ENCODE measurements at regions not wholly inside any gene's neighbourhood (a gene's known extent, or its start where the extent isn't known, plus 50 kb on each side); places are given as distances from the start of the nearest gene placed in this dataset.

DNA sequence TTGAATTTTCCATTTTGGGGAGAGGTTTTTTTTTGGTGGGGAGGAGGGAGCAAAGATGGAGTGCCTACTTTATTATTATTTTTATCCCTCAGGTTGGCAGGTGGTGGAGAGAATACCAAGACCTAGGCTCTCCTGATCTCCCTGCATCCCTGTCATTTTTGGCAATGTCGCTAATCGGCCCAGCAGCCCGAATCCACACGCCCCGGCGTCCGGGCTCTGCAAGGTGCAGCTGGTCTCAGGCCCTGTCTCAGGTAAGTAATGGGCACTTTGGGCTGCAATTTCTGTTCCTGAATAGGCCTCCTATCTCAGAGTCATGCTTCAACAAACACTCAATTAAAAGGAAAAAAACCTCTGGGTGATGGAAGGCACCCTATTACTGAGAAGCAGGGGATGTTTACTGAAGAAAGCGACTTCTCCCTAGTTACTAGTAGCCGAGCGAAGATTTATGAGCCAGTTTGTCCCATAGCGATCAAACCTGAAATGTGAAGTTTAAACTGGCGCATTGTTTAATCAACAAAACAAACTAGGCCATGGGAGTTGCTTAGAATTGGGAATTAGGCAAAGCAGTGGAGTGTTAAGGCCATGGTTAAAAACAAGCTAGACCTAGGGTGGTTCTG is 137.8 kb downstream of the RWDD3 start:
- Histone ChIP-seq H3K27ac (ENCODE audit: low read length) (no peak overlapping the region), H3K4me3 (ENCODE audit: low read length) (no peak overlapping the region), H3K4me1 (ENCODE audit: insufficient read depth, low read length) (no peaks in the 10 kb centered on the region), H3K9ac (ENCODE audit: low read depth, low read length) (no peak overlapping the region), H3K9me3 (ENCODE audit: insufficient read depth, low read depth, low read length) (no peaks in the 10 kb centered on the region), H3K36me3 (ENCODE audit: insufficient read depth, low read depth, low read length) (no peaks in the 10 kb centered on the region), H3K27me3 (ENCODE audit: insufficient read depth, low read length) (no peaks in the 10 kb centered on the region)

DNA sequence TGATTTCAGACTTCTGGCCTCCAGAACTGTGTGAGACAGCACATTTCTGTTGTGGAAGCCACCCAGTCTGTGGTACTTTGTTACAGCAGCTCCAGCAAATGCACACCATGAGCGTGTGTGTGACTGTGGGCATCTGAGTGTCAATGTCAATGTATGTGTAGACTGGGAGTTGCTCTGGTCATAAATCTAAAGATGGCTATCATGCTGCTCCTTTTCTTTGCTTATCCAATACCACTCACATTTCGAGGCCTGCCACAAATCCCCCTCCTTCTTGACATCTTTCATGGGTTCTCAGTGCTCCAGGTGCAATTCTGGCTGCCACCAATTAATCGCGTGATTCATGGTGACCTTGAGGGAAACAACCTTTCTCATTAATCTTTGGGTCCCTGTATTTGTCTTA is 141.2 kb downstream of the RWDD3 start:
- no peaks in the 10 kb centered on the region for H3K36me3 ChIP-seq (ENCODE audit: insufficient read depth, low read depth, low read length)
- no peak overlapping the region for H3K27ac ChIP-seq (ENCODE audit: low read length)

DNA sequence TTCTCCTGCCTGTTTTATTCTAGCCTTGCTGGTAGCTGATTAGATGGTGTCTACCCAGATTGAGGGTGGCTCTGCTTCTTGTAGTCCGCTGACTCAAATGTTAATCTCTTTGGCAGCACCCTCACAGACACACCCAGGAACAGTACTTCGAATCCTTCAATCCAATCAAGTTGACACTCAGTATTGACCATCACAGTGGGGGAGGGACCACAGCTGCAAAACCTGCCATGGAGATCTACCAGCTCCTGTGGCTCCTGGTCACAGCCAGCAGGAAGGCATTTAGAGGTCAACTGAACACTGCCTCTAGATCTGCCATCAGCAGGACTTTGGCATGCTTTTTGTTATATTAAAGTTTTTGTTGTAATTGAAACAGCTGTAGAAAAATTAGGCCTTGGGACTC is 146.9 kb downstream of the RWDD3 start:
- no peaks in the 10 kb centered on the region for H3K4me1 ChIP-seq (ENCODE audit: insufficient read depth, low read length)
- H3K27ac ChIP-seq (ENCODE audit: low read length), result no peak overlapping the region
- no peaks in the 10 kb centered on the region for H3K36me3 ChIP-seq (ENCODE audit: insufficient read depth, low read depth, low read length)
- H3K9ac ChIP-seq (ENCODE audit: low read depth, low read length), result no peak overlapping the region
- no peak overlapping the region for H3K4me3 ChIP-seq (ENCODE audit: low read length)
- H3K27me3 ChIP-seq (ENCODE audit: insufficient read depth, low read length), result no peaks in the 10 kb centered on the region
- no peaks in the 10 kb centered on the region for H3K9me3 ChIP-seq (ENCODE audit: insufficient read depth, low read depth, low read length)

More for the DNA sequence above, 141.2 kb downstream of the RWDD3 start:
- H3K9me3 ChIP-seq (ENCODE audit: insufficient read depth, low read depth, low read length), result no peaks in the 10 kb centered on the region
- no peak overlapping the region for H3K4me3 ChIP-seq (ENCODE audit: low read length)
- H3K4me1 ChIP-seq (ENCODE audit: insufficient read depth, low read length), result no peaks in the 10 kb centered on the region
- no peak overlapping the region for H3K9ac ChIP-seq (ENCODE audit: low read depth, low read length)
- no peaks in the 10 kb centered on the region for H3K27me3 ChIP-seq (ENCODE audit: insufficient read depth, low read length)

DNA sequence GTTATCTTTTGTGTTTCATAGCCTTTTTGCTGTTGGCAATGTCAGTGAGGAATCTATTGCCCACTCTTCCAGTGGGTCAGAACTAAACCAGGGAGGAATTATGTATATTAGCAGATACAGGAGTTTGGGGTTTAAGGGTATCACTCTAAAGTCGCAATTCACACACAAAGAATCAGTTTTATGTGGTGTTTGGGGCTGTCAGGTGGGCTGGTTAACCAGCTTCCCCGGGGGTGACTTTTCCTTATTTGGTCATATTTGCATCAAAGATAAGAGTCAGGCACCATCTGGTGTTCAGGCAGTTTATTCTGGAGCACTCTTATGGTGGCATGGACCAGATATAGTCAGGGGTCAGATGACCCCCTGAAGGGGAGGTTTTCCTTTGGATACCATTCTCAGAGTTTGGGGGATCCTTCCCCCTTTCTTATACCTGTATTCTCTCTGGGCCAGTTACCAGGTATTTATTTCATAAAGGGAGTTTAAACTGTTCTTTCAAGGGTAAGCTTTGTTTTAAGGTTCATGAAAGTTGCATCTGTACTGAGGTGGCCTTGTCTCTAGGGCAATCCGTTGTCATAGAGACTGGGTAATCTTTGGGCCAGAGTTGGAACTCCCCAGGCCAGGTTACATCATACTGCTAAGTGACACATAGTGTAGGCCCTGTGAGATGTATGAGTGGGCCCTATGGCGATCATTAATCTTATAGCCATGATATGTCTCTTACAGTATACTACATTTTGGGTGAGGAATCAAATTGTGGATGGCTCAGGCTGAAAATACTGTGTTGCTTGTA is 148.2 kb downstream of the RWDD3 start:
- Histone ChIP-seq H3K27ac (ENCODE audit: low read length) (no peak overlapping the region), H3K4me3 (ENCODE audit: low read length) (no peak overlapping the region), H3K36me3 (ENCODE audit: insufficient read depth, low read depth, low read length) (no peaks in the 10 kb centered on the region), H3K4me1 (ENCODE audit: insufficient read depth, low read length) (no peaks in the 10 kb centered on the region), H3K27me3 (ENCODE audit: insufficient read depth, low read length) (no peaks in the 10 kb centered on the region), H3K9ac (ENCODE audit: low read depth, low read length) (no peak overlapping the region), H3K9me3 (ENCODE audit: insufficient read depth, low read depth, low read length) (no peaks in the 10 kb centered on the region)

DNA sequence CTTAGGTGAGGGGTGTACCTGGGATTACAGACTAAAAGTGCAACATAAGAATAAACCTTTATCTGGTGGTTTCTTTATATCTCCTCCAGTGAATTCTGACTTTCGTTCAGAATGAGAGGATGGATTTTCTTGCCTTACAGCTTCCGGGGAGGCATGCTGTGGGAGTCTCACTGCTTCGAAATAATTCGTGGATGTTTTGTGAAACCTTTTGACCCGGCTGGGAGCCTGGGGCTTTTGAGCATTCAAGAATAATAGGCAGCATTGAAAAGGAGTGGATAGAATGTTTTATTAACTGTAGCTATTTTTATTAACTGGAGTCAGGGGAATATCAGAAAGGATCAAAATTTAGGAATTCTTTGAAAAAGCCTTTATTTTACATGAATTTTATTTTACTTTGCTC is 149.1 kb downstream of the RWDD3 start:
- H3K4me1 ChIP-seq (ENCODE audit: insufficient read depth, low read length), result no peaks in the 10 kb centered on the region
- H3K27ac ChIP-seq (ENCODE audit: low read length), result no peak overlapping the region
- no peak overlapping the region for H3K4me3 ChIP-seq (ENCODE audit: low read length)
- H3K36me3 ChIP-seq (ENCODE audit: insufficient read depth, low read depth, low read length), result no peaks in the 10 kb centered on the region
- H3K9ac ChIP-seq (ENCODE audit: low read depth, low read length), result no peak overlapping the region
- no peaks in the 10 kb centered on the region for H3K9me3 ChIP-seq (ENCODE audit: insufficient read depth, low read depth, low read length)
- H3K27me3 ChIP-seq (ENCODE audit: insufficient read depth, low read length), result no peaks in the 10 kb centered on the region

DNA sequence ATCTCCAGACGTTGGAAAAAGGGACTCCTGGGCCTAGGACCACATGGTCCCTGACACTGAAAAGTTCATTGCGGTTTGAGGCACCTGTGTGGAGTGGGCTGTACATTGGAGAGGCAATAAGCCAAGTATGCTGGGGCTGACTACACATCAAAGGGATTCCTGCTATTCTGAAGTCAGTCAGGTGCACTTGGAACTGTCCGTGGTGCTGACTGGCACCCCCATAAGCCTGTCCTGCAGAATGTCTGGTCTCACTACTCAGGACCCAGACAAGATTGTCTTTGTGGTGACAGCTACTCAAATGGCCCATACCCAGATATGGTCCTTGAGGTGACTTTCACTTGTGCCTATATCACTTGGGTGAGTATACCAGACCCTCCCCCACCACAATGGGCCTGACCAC is 150.6 kb downstream of the RWDD3 start:
- H3K4me1 ChIP-seq (ENCODE audit: insufficient read depth, low read length), result no peaks in the 10 kb centered on the region
- H3K9ac ChIP-seq (ENCODE audit: low read depth, low read length), result no peak overlapping the region
- no peak overlapping the region for H3K27ac ChIP-seq (ENCODE audit: low read length)
- no peaks in the 10 kb centered on the region for H3K9me3 ChIP-seq (ENCODE audit: insufficient read depth, low read depth, low read length)
- H3K27me3 ChIP-seq (ENCODE audit: insufficient read depth, low read length), result no peaks in the 10 kb centered on the region
- H3K36me3 ChIP-seq (ENCODE audit: insufficient read depth, low read depth, low read length), result no peaks in the 10 kb centered on the region
- no peak overlapping the region for H3K4me3 ChIP-seq (ENCODE audit: low read length)

DNA sequence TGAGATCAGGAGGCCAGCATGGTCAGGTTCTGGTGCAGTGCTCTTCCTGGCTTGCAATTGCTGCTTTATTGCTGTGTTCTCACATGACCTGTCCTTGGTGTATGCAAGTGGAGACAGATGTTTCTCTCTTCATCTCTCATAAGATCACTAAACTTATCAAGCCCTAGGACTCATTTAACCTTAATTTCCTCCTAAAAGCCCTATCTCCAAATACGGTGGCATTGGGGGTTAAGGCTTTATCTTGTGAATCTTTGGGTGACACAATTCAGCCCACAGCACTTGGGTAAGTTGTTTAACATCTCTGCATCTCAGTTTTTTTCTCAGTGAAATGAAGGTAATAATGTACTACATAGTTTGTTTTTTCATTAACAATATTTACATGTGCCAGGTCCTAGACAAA is 152.4 kb downstream of the RWDD3 start:
- H3K9ac ChIP-seq (ENCODE audit: low read depth, low read length), result no peak overlapping the region
- no peaks in the 10 kb centered on the region for H3K9me3 ChIP-seq (ENCODE audit: insufficient read depth, low read depth, low read length)
- no peaks in the 10 kb centered on the region for H3K36me3 ChIP-seq (ENCODE audit: insufficient read depth, low read depth, low read length)
- no peak overlapping the region for H3K27ac ChIP-seq (ENCODE audit: low read length)
- no peaks in the 10 kb centered on the region for H3K27me3 ChIP-seq (ENCODE audit: insufficient read depth, low read length)
- H3K4me1 ChIP-seq (ENCODE audit: insufficient read depth, low read length), result no peaks in the 10 kb centered on the region
- no peak overlapping the region for H3K4me3 ChIP-seq (ENCODE audit: low read length)

DNA sequence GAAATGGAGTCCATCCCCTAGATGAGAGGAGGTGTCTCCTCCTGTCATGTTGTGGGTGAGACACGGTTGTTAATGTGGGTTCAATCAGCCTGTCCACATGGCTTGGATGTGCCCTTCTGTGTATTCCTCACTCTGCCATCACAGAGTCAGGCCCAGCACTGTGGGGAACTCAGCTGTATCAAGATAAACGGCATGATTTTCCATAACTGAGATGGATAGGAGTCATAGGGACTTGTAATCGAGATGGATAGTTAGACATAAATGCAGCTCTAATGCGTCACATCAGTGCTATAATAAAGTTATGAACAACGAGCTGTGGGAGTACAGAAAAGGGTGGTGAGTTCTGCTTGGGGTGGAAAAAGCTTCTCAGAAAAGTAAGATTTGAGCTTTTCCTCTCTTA is 152.9 kb downstream of the RWDD3 start:
- no peak overlapping the region for H3K27ac ChIP-seq (ENCODE audit: low read length)
- no peak overlapping the region for H3K4me3 ChIP-seq (ENCODE audit: low read length)
- no peaks in the 10 kb centered on the region for H3K27me3 ChIP-seq (ENCODE audit: insufficient read depth, low read length)
- no peaks in the 10 kb centered on the region for H3K9me3 ChIP-seq (ENCODE audit: insufficient read depth, low read depth, low read length)
- H3K36me3 ChIP-seq (ENCODE audit: insufficient read depth, low read depth, low read length), result no peaks in the 10 kb centered on the region
- no peaks in the 10 kb centered on the region for H3K4me1 ChIP-seq (ENCODE audit: insufficient read depth, low read length)
- no peak overlapping the region for H3K9ac ChIP-seq (ENCODE audit: low read depth, low read length)

DNA sequence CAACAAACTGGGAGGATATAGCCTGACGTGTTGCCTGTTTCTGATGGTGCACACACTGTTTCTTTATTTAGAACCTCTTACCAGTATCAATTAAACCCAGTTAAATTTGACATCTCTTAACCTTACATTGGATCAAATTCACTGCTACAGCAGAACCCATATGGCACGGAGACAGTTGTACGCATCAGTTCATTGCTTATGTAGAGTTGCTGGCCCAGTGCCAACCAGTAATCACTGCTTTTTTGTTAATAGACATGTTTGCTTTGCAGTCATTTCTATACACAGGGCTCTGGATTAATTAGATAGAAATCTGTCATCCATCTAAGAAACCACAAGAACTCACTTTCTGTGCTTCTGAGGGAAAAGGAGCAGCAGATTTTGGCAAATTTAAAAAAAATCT is 154.0 kb downstream of the RWDD3 start:
- H3K27me3 ChIP-seq (ENCODE audit: insufficient read depth, low read length), result no peaks in the 10 kb centered on the region
- H3K36me3 ChIP-seq (ENCODE audit: insufficient read depth, low read depth, low read length), result no peaks in the 10 kb centered on the region
- no peaks in the 10 kb centered on the region for H3K4me1 ChIP-seq (ENCODE audit: insufficient read depth, low read length)

DNA sequence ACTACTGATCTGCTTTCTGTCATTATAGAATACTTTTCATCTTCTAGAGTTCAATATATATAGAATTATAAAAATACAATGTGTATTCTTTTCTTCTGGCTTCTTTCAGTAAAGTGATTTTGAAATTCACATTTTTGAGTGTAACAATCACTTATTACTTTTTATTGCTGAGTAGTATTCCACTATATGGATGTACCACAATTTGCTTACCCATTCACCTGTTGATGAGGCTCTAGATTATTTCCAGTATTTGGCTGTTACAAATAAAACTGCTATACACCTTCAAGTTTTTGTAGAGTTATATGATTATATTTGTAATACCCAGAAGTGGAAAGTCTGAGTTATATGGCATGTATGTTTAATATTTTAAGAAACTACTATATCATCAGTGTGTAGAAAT is 159.4 kb downstream of the RWDD3 start:
- Histone ChIP-seq H3K27ac (ENCODE audit: low read length) (no peak overlapping the region), H3K9ac (ENCODE audit: low read depth, low read length) (no peak overlapping the region), H3K9me3 (ENCODE audit: insufficient read depth, low read depth, low read length) (0 out of 2 replicates have a peak, but pooled peaks cover 4% of the 10 kb centered on the region), H3K27me3 (ENCODE audit: insufficient read depth, low read length) (no peaks in the 10 kb centered on the region), H3K4me1 (ENCODE audit: insufficient read depth, low read length) (no peaks in the 10 kb centered on the region), H3K4me3 (ENCODE audit: low read length) (no peak overlapping the region), H3K36me3 (ENCODE audit: insufficient read depth, low read depth, low read length) (no peaks in the 10 kb centered on the region)

More for the DNA sequence above, 154.0 kb downstream of the RWDD3 start:
- no peak overlapping the region for H3K27ac ChIP-seq (ENCODE audit: low read length)
- H3K4me3 ChIP-seq (ENCODE audit: low read length), result no peak overlapping the region
- no peak overlapping the region for H3K9ac ChIP-seq (ENCODE audit: low read depth, low read length)
- H3K9me3 ChIP-seq (ENCODE audit: insufficient read depth, low read depth, low read length), result no peaks in the 10 kb centered on the region

DNA sequence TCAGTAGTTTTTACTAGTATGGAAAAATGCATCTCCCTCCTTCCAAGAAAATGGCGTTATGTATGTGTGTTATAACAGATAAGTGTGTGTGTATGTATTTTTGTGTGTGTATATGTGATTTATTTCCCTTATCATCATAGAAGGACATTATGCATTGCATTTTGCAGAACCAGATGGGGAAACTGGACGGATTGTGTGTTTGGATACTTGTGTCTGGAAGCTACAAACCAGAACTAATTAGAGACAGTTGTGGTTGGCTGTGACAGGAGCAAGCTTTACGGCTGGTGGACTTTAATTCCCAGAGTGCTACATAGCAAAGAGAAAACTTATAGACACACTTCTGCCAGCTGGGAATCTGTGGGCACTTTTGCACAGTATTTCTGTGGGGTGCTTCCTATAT is 162.5 kb downstream of the RWDD3 start:
- Histone ChIP-seq H3K36me3 (ENCODE audit: insufficient read depth, low read depth, low read length) (no peaks in the 10 kb centered on the region), H3K4me1 (ENCODE audit: insufficient read depth, low read length) (no peaks in the 10 kb centered on the region), H3K4me3 (ENCODE audit: low read length) (no peak overlapping the region), H3K9ac (ENCODE audit: low read depth, low read length) (no peak overlapping the region), H3K27ac (ENCODE audit: low read length) (no peak overlapping the region), H3K9me3 (ENCODE audit: insufficient read depth, low read depth, low read length) (0 out of 2 replicates have a peak, but pooled peaks cover 4% of the 10 kb centered on the region), H3K27me3 (ENCODE audit: insufficient read depth, low read length) (no peaks in the 10 kb centered on the region)

DNA sequence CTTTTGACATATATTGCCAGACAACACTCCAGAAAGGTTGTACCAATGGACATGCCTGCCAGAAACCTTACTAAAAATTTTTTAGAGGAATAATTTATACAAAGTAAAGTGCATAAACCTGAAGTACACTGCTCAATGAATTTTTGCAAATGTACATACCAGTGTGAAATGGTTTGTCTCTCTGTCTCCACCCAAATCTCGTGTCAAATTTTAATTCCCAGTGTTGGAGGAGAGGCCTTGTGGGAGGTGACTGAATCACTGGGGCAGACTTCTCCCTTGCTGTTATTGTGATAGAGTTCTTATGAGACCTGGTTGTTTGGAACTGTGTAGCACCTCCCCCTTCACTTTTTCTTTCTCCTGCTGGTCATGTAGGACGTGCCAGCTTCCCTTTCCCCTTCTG is 168.8 kb downstream of the RWDD3 start:
- Histone ChIP-seq H3K27me3 (ENCODE audit: insufficient read depth, low read length) (no peaks in the 10 kb centered on the region), H3K9ac (ENCODE audit: low read depth, low read length) (no peak overlapping the region), H3K4me3 (ENCODE audit: low read length) (no peak overlapping the region), H3K4me1 (ENCODE audit: insufficient read depth, low read length) (peaks cover 17% of the 10 kb centered on the region), H3K27ac (ENCODE audit: low read length) (no peak overlapping the region), H3K9me3 (ENCODE audit: insufficient read depth, low read depth, low read length) (peaks cover 19% of the 10 kb centered on the region), H3K36me3 (ENCODE audit: insufficient read depth, low read depth, low read length) (no peaks in the 10 kb centered on the region)
